K562 (cell line): ENCODE measurements at regions not wholly inside any gene's neighbourhood (a gene's known extent, or its start where the extent isn't known, plus 50 kb on each side); places are given as distances from the start of the nearest gene placed in this dataset.

ENCODE experiments used
- FOXP4 ChIP-seq: sonication (generic); formaldehyde crosslinking; IDR thresholded peaks from 2 replicates; pipeline ENCODE4 v1.8.0; 2022; ENCODE audit warnings: mild to moderate bottlenecking, missing genetic modification reagents, borderline replicate concordance
- GTF2A2 ChIP-seq: IDR thresholded peaks from 2 replicates; pipeline ENCODE4 v1.6.1; 2016; ENCODE audit warnings: mild to moderate bottlenecking, missing genetic modification characterization, missing compliant biosample characterization
- HBP1 ChIP-seq: fragments of 450-650 bp; formaldehyde crosslinking; IDR thresholded peaks from 2 replicates; pipeline ENCODE4 v1.4.0; 2022; ENCODE audit warnings: missing genetic modification characterization
- HNRNPL ChIP-seq: fragments of 200-400 bp; formaldehyde crosslinking; IDR thresholded peaks from 2 replicates; pipeline ENCODE4 v1.6.1; 2017; ENCODE audit warnings: low read depth, mild to moderate bottlenecking, low read length
- NR3C1 ChIP-seq: sonication (generic); formaldehyde crosslinking; IDR thresholded peaks from 2 replicates; pipeline ENCODE4 v1.8.1; 2022; ENCODE audit warnings: missing genetic modification reagents
- SMC3 ChIP-seq: conservative IDR thresholded peaks from 2 replicates; pipeline ENCODE4 v1.6.1; 2011; ENCODE audit warnings: low read depth, low read length, improper control_type of control experiment; ENCODE audit not compliant: insufficient read depth
- ZNF408 ChIP-seq: fragments of 250-450 bp; sonication (Bioruptor Pico); IDR thresholded peaks from 2 replicates; pipeline ENCODE4 v1.4.0; 2020; ENCODE audit warnings: low read depth, mild to moderate bottlenecking, moderate library complexity
- TF ChIP-seq, protein P1 (sequence below), 3 experiments: fragments of 200-800 bp in 1 of 3; fragments of 250-450 bp in 1 of 3; fragments of 450-650 bp in 1 of 3; sonication (Bioruptor Pico) in 1 of 3; sonication (Bioruptor generic) in 1 of 3; formaldehyde crosslinking in 1 of 3; IDR thresholded peaks; 2 replicates each; pipeline versions ENCODE4 v1.6.1 to v1.8.0; 2016 to 2022; ENCODE audit warnings: mild to moderate bottlenecking in 2 of 3, missing genetic modification characterization in 2 of 3, missing compliant biosample characterization in 1 of 3, moderate library complexity in 1 of 3

DNA sequence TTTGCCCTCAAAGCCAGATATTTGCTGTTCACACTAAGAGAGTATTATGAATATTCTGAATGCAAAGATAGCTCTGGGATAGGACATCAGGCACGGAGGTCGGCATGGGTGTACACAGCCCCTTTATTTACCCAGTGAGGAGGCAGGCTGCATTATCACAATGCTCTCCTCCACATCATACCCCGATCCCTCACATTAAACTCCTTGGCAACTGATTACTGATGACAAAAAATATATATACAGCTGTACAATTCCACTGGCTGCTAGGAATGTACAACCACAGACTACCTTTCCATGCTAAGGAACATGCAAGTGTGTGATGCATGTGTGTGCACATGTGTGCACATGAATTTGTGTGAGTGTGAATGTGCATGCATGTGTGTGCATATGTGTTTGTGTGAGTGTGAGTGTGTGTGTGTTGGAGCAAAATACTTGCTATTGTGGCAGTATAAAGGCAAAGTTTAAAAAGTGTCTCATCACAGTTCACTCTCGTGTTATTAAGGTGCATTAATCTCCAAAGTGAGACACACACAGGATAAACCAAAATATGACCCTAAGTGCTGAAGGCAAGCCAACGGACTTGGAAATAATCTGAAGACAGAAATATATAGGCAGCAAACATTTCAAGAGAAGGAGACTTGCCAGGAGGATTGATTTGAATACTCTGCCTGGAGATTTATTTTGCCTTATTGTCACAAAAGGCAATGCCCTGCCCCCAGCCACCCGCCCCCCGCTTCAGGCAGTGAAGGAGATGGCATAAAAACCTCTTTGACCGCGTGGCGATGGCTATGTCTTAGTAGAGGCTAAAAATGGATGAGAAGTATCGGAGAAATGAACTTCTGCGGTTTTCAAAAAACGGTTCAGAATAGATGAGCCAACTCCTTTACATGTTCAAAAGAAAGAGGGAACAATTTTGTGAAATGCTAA is 274.8 kb downstream of the TSHZ3 start (continued):
- TF ChIP-seq, protein P1, sequence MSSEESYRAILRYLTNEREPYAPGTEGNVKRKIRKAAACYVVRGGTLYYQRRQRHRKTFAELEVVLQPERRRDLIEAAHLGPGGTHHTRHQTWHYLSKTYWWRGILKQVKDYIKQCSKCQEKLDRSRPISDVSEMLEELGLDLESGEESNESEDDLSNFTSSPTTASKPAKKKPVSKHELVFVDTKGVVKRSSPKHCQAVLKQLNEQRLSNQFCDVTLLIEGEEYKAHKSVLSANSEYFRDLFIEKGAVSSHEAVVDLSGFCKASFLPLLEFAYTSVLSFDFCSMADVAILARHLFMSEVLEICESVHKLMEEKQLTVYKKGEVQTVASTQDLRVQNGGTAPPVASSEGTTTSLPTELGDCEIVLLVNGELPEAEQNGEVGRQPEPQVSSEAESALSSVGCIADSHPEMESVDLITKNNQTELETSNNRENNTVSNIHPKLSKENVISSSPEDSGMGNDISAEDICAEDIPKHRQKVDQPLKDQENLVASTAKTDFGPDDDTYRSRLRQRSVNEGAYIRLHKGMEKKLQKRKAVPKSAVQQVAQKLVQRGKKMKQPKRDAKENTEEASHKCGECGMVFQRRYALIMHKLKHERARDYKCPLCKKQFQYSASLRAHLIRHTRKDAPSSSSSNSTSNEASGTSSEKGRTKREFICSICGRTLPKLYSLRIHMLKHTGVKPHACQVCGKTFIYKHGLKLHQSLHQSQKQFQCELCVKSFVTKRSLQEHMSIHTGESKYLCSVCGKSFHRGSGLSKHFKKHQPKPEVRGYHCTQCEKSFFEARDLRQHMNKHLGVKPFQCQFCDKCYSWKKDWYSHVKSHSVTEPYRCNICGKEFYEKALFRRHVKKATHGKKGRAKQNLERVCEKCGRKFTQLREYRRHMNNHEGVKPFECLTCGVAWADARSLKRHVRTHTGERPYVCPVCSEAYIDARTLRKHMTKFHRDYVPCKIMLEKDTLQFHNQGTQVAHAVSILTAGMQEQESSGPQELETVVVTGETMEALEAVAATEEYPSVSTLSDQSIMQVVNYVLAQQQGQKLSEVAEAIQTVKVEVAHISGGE (CRISPR knock-in tag; IDR thresholded peaks at IDR 0.05) = no peak
- TF ChIP-seq ZNF408 (CRISPR knock-in tag) = no peak
- TF ChIP-seq GTF2A2 (tag) = no peak
- TF ChIP-seq HBP1 (CRISPR knock-in tag) = no peak
- TF ChIP-seq HNRNPL = no peak
- TF ChIP-seq FOXP4 (CRISPR knock-in tag) = no peak
- TF ChIP-seq NR3C1 = no peak
- TF ChIP-seq SMC3 = no peak
